ENCODE measurements at regions not wholly inside any gene's neighbourhood (a gene's known extent, or its start where the extent isn't known, plus 50 kb on each side); places are given as distances from the start of the nearest gene placed in this dataset.

- TF ChIP-seq CTCF (IDR thresholded peaks at IDR 0.05) (no peak), POLR2A (IDR thresholded peaks at IDR 0.05) (no peak)
Measured at GRCh38 chr6:81906041-81906440, 153.6 kb upstream of the TENT5A start.
